Skeletal muscle tissue (tissue), 3 donors: ENCODE measurements at regions not wholly inside any gene's neighbourhood (a gene's known extent, or its start where the extent isn't known, plus 50 kb on each side); places are given as distances from the start of the nearest gene placed in this dataset.
"Not testable (repeated sequence)": the region's sequence is repeated elsewhere in the genome, so short reads cannot be mapped to it uniquely, and the experiment has no call there.

Experiments used
- H3K27ac ChIP-seq: one replicate; pipeline ENCODE4 v1.7.0; 2013; ENCODE audit warnings: mild to moderate bottlenecking, low read depth, low read length, inconsistent platforms
- H3K27me3 ChIP-seq, 3 donors: one replicate each; pipeline ENCODE4 v1.7.0; 2013; ENCODE audit warnings: low read length in 3 of 3; ENCODE audit not compliant: control insufficient read depth in 3 of 3, insufficient read depth in 3 of 3
- H3K36me3 ChIP-seq, 3 donors: one replicate each; pipeline ENCODE4 v1.7.0; 2013; ENCODE audit warnings: low read length in 3 of 3; ENCODE audit not compliant: control insufficient read depth in 3 of 3, insufficient read depth in 3 of 3
- H3K4me1 ChIP-seq, 3 donors: one replicate each; pipeline ENCODE4 v1.7.0; 2013; ENCODE audit warnings: low read length in 3 of 3, mild to moderate bottlenecking in 3 of 3; ENCODE audit not compliant: control insufficient read depth in 3 of 3, insufficient read depth in 3 of 3
- H3K4me3 ChIP-seq, 3 donors: one replicate each; pipeline ENCODE4 v1.7.0; 2013; ENCODE audit warnings: low read length in 3 of 3
- H3K9ac ChIP-seq, 3 donors: one replicate each; pipeline ENCODE4 v1.7.0; 2013; ENCODE audit warnings: low read length in 3 of 3, mild to moderate bottlenecking in 3 of 3, moderate library complexity in 2 of 3, low read depth in 1 of 3
- H3K9me3 ChIP-seq, 3 donors: one replicate each; pipeline ENCODE4 v1.7.0; 2013; ENCODE audit warnings: low read length in 3 of 3; ENCODE audit not compliant: control insufficient read depth in 3 of 3
- donor health status: Osteomylitis.

- H3K4me3 ChIP-seq, H3K27me3 ChIP-seq, H3K27ac ChIP-seq, H3K36me3 ChIP-seq, H3K9ac ChIP-seq, H3K4me1 ChIP-seq, H3K9me3 ChIP-seq: not testable (repeated sequence)
These were observed 142.2 kb upstream of the ZNF722 start for GRCh38 chr7:63856466-63856865.

- Histone ChIP-seq H3K36me3 (no peaks in the 10 kb centered on the region), H3K4me1 (no peaks in the 10 kb centered on the region), H3K4me3 (no peak overlapping the region), H3K27me3 (no peaks in the 10 kb centered on the region), H3K9ac (no peak overlapping the region), H3K27ac (no peak overlapping the region), H3K9me3 (peaks cover 0 to 4% (median 3%) of the 10 kb centered on the region in 3 donors)
These were observed 131.5 kb upstream of the ZNF722 start for GRCh38 chr7:63867127-63867526.

- H3K9me3 ChIP-seq, result peaks cover 15 to 21% (median 16%) of the 10 kb centered on the region in 3 donors
- not testable (repeated sequence) for H3K9ac ChIP-seq, H3K36me3 ChIP-seq
These were observed 124.4 kb upstream of the ZNF722 start for GRCh38 chr7:63874242-63874641.

GRCh38 chr7:63876707-63877322 lies 121.8 kb upstream of the ZNF722 start:
- no peaks in the 10 kb centered on the region for H3K36me3 ChIP-seq
- no peaks in the 10 kb centered on the region for H3K27me3 ChIP-seq
- peak overlapping the region in 1 of 3 donors; percentile 30 for H3K4me3 ChIP-seq
- H3K9ac ChIP-seq, result no peak overlapping the region
- H3K27ac ChIP-seq, result no peak overlapping the region
- no peaks in the 10 kb centered on the region for H3K4me1 ChIP-seq
- peaks cover 14 to 31% (median 21%) of the 10 kb centered on the region in 3 donors for H3K9me3 ChIP-seq

More at GRCh38 chr7:63874242-63874641, 124.4 kb upstream of the ZNF722 start:
- H3K4me1 ChIP-seq, H3K4me3 ChIP-seq, H3K27ac ChIP-seq, H3K27me3 ChIP-seq: not testable (repeated sequence)

DNA sequence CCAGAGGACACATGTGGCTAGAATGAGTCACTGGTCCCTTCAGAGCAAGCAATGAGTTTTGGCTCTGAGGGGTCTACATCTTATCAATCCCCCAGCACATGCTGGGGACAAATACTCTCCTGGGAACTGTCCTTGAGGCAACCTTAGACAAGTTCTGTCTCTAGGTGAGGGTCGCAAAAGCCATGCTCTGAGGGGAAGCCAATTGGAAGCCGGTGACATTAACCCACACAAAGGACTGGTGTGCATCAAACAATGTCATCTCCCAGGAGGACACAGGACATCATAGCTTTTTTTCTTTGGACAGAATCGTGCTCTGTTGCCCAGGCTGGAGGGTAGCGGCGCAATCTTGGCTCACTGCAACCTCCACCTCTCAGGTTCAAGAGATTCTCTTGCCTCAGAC lies 111.6 kb upstream of the ZNF722 start:
- Histone ChIP-seq H3K4me1 (no peaks in the 10 kb centered on the region), H3K27me3 (no peaks in the 10 kb centered on the region), H3K27ac (no peak overlapping the region), H3K36me3 (no peaks in the 10 kb centered on the region), H3K4me3 (no peak overlapping the region), H3K9ac (no peak overlapping the region), H3K9me3 (peaks cover 4 to 18% (median 8%) of the 10 kb centered on the region in 3 donors)

DNA sequence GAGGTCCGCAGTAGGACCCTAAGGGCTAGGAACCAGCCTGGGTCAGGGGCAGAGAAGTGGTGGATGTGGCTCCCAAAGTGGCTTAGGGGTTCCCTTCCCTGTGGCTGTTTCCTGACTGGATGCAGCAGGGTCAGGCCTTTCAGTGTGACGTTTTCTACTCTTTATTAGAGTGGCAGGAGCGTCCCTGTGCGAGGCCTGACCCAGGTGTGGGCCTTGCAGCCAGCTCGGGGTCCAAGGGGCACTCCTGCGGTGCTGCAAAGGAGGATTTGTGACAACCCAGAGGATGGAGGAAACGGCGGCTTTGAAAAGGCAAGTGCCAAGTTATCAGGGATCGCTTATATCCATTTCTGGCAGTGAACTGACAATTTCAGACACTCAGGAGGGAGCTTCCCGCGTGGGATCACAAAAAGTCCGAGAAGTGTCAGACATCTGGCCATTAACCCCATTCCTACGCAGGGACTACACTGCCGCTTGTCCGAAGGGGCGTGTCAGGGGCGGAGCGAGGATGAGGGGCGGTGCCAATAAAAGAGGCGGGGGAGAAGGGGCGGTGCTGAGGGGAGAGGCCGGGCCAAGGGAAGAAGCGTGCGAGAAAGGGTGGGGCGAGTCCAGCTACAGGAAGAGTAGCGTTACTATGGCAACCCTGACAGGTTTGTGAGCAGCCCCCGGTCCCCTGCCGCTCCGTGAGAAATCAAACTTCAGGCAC lies 98.8 kb upstream of the ZNF722 start:
- Histone ChIP-seq H3K9me3 (no peaks in the 10 kb centered on the region), H3K4me1 (peaks cover 0 to 9% (median 4%) of the 10 kb centered on the region in 3 donors), H3K9ac (peak overlapping the region in 2 of 3 donors; percentile 43 to 75), H3K27ac (no peak overlapping the region), H3K27me3 (no peaks in the 10 kb centered on the region), H3K36me3 (no peaks in the 10 kb centered on the region), H3K4me3 (peak overlapping the region; percentile 79 to 98 (median 92))

DNA sequence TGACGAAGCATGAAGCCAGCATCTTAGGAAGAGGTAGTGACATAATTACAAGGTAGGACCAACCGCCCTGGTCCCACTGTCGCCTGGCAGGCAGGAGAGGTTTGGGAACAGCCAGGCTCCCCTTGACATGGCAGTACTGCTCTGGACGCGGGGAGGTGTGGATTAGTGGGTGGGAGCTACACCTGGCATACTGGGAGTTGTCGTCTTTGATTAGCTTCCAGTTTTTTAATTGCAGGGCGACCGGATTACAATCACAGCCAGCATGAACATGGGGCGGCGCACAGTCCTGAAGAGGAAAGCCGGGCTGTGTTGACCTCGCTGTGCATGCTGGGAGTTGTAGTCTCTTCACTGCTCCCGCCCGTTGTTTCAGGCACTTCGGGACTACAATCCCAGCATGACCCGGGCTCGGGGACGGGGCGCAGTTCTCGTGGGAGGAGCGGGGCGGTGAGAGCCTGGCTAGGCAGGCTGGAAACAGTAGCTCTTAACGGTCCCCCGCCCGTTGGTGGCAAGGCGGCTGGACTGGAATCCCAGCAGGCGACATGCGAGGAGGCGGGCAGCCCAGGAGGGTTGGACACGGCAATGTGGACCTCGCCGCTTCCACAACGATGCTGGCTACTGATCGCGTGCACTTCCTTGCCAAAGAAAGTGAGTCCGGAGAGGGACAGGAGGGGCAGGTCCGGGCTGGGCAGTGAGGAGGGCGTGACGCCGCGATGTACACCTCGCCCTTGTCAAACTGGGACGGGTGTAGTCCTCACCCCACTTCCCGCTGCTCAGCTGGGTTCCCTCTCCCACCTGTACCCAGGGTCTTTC lies 98.0 kb upstream of the ZNF722 start:
- Histone ChIP-seq H3K9me3 (no peaks in the 10 kb centered on the region), H3K9ac (peak overlapping the region; percentile 6 to 80 (median 43)), H3K27ac (no peak overlapping the region), H3K4me3 (peak overlapping the region; percentile 79 to 98 (median 92)), H3K27me3 (no peaks in the 10 kb centered on the region), H3K4me1 (peaks cover 0 to 9% (median 4%) of the 10 kb centered on the region in 3 donors), H3K36me3 (no peaks in the 10 kb centered on the region)

GRCh38 chr7:63901204-63901506 lies 97.5 kb upstream of the ZNF722 start:
- H3K4me1 ChIP-seq, H3K27ac ChIP-seq, H3K9me3 ChIP-seq, H3K36me3 ChIP-seq, H3K27me3 ChIP-seq: not testable (repeated sequence)
- H3K4me3 ChIP-seq, result peak overlapping the region; percentile 78 to 98 (median 92)
- H3K9ac ChIP-seq, result peak overlapping the region in 2 of 3 donors; percentile 6 to 80

DNA sequence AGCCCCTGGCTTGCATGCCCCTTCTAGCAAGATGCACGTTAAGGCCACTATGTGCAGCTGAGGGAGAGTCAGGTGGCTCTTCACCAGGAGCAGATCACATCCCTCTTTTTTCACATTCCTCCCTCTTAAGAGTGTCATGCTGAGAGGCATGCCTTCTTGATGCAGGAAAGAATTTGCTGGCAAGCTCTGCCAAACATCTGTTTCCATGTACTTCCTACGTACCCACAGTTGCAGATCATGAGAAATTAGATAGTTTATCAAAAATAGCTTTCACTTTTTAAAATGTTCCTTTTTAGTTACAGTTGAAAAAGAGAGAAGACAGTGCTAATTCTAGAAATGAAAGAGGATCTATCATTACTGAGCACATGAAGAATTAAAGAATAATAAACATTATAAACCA lies 79.7 kb upstream of the ZNF722 start:
- H3K27me3 ChIP-seq, result no peaks in the 10 kb centered on the region
- no peak overlapping the region for H3K4me3 ChIP-seq
- no peaks in the 10 kb centered on the region for H3K4me1 ChIP-seq
- H3K36me3 ChIP-seq, result no peaks in the 10 kb centered on the region
- no peaks in the 10 kb centered on the region for H3K9me3 ChIP-seq
- H3K27ac ChIP-seq, result no peak overlapping the region
- no peak overlapping the region for H3K9ac ChIP-seq

DNA sequence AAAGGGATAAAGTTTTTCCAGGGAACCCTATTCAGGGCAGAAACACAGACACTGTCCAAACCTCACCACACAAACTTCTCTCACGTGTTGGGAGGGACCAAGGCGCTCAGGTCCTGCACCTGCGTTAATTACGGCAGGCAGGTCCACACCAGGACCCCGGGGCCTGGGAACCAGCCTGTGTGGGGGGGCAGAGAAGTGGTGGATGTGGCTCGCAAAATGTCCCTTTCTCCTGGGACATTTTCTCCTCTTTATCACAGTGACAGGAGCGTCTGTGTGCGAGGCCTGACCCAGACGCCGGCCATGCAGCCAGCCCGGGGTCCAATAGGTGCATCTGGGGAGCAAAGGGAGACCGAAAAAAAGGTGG lies 73.4 kb upstream of the ZNF722 start:
- Histone ChIP-seq H3K27me3 (no peaks in the 10 kb centered on the region), H3K4me3 (peak overlapping the region; percentile 77 to 100 (median 99)), H3K27ac (no peak overlapping the region), H3K36me3 (no peaks in the 10 kb centered on the region), H3K9ac (peak overlapping the region in 2 of 3 donors; percentile 59 to 74), H3K4me1 (peaks cover 0 to 14% (median 11%) of the 10 kb centered on the region in 3 donors), H3K9me3 (no peaks in the 10 kb centered on the region)
